ENCODE measurements at regions not wholly inside any gene's neighbourhood (a gene's known extent, or its start where the extent isn't known, plus 50 kb on each side); places are given as distances from the start of the nearest gene placed in this dataset.
A peak's percentile ranks its signal among the peaks of the same experiment; 100 is the strongest.

- no peak for DNase-seq
Measured at GRCh38 chr22:48749555-48750227, 1078.0 kb downstream of the BRD1 start.

DNA sequence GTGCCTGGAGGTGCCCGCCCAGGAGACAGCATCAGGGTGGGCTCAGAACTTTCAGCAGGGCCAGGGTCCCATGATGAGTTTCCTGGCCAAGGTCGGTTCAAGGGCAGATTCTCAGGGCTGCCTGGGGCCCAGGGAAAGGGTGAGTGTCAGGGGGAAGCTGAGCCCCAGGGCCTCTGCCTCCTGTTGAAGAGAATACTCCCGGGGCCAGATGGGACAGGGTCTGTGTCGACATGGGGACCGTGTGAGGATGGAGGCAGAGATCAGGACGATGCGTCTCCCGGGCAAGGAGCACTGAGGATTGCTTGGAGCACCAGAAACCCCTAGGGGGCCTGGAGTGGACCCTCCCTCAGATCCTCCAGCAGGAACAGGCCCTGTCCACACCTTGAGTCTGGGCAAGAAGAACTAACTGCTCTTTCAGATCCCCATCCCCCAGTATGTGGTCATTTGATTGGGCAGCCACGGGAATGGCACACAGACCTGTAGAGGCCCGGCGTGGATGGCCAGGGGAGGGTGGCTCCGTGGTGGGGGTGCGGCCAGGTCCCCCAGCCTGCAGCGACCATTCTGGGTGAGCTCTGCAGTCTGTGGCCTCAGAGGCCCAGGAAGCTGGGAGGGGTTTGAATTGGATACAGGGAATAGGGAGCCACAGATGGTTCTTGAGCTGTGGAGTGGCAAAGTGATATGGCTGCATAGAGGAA, 1078.7 kb downstream of the BRD1 start:
- no peak for DNase-seq

DNA sequence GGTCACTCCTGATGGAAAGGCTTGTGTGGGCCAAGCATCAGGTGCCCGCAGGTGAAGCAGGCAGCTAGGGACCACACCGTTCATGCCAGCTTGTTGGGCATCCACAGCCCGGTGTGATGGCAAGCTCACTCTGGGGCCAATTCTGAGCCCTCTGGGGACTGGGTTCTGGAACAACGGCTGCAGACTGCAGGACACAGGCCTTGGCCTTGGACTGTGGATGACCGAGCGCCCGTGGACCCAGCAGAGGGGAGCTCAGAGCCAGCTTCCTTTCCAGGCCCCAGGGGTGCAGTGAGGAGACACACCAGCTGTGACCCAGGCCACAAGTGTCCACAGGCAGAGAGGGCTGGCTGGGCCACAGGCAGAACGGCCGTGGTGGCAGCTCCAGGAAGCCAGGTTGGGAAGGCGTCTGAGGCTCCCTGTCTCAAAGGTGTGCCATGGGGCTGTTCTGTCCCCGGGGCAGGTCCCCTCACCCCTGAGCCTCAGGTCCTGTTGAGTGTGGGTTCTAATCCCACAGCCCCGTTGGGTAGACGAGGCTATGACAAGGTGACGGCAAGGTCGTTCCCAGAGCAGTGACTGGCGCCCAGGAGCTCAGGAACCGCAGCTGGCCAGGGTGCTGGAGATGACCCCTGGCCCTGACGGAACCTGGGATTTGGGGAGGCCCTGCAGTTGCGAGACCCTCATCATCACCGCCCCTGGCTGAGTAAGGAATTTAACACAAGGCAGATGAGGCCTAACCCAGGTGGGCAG, 1079.4 kb downstream of the BRD1 start:
- no peak for DNase-seq

GRCh38 chr22:48746789-48747425, 1080.8 kb downstream of the BRD1 start:
- no peak for DNase-seq

DNA sequence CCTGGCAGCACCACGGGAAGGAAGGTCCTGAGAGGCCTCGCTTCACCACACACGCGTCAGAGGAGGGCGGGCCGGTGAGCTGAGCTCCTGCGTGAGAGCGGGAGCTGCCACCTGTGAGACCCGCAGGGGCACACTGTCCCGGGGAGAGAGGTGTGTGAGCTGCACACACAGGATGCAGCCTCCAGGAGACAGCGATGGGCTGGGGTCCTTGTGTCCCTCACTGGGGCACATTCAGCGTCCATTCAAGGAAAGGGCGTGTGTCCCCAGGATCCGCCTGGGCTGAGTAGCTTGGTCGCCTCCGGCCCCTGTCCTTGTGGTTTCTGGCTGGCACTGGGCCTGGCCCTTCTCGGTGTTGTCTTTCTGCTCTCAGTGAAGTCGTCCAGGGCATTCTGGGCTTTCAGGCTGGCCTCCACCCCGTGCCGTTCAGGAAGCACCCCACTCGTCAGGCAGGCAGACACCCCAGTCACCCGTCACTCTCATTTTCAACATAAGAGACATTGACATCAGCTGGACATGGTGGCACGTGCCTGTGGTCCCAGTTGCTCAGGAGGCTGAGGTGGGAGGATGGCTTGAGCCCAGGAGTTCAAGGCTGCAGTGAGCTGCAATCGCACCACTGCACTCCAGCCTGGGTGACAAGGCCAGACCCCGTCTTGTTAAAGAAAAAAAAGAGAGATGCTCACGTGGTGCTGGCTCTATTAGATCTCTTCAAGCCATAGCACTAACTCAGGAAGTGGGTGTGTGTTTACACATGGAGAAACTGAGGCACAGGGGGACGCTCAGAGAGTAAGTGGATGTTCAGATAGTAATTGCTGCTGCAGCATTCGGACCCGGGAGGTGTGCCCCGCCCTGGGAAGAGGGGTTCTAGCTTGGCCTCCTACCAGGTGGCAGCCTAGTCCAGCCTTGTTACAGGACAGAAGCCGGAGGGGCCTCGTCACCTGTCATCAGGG, 1081.6 kb downstream of the BRD1 start:
- DNase-seq: no peak

DNA sequence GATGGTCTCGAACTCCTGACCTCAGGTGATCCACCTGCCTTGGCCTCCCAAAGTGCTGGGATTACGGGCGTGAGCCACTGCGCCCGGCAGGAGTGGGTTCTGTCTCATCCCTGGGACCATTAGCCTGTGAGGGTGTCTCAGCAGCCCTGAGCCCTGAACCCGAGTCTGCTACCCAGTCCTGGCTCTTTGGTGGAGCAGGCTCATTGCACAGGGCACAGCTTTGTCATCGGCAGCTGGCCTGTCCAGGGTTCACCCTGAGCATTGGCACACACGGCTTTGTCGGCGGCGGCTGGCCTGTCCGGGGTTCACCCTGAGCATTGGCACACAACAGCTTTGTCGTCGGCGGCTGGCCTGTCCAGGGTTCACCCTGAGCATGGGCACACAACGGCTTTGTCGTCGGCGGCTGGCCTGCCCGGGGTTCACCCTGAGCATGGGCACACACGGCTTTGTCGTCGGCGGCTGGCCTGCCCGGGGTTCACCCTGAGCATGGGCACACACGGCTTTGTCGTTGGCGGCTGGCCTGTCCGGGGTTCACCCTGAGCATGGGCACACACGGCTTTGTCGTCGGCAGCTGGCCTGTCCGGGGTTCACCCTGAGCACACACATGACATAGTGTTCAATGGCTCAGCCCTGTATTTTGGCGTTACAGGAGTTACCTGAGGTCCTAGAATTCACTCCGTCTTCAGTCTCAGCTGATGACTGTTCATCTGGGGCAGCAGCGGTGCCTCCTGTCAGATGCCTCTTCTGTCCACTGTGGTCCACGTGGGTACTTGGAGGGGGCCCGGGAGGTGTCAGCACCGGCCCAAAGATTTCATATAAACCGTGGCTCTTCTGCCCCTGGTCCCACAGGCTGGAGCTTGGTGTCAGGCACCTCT, 1082.5 kb downstream of the BRD1 start:
- peak in 1 of 51 donors; percentile 25 for DNase-seq

DNA sequence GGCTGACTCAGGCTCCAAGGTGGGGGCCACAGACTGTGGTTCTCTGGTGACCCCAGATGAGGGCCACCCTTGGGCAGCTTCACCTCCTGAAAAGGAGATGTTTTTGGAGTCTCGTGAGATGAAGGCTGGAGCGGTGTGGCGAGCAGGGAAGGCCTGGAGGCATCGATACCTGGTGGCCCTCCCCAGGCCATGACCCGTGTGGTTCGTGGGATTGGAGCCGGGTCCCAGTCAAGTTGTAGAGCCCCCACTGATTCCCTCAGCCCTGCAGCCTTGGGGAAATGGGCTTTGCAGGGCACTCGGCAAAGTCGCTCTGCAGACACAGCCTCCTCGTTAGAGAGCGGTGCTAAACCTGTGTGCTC, 1083.4 kb downstream of the BRD1 start:
- no peak for DNase-seq

DNA sequence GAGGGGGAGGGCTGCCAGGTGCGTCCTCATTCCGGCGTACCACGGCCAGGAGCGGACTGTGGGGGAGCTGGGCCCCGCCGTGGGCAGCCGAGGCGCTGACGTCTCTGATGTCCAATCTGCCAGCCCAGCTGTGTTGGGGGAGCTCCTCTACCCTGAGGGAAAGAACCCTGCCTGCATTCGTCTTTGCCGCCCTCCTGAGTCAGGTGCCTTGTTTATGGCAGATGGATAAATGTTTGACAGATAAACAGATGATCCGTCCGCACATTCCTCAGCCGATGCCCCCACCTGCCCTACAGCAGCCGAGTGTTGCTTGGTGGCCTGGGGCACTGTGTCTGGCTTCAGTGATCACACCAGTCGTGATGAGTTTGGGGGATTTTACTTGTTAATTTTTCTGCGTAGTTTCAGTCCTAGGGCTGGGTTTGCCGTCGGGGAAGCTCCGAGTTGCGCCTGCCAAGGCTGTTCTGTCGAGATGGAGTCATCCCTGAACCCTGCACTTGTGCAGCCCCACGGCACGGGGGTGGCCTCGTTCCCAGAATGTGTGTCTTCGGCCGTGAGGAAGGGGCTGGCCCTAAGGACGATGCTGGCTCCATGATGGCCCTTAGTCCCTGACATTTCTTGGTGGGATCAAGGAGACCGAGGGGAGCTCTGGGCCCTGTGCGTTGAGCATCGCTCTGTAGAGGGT, 1083.9 kb downstream of the BRD1 start:
- no peak for DNase-seq

- no peak for DNase-seq
Measured at GRCh38 chr22:48742556-48743343, 1084.9 kb downstream of the BRD1 start.

- no peak for DNase-seq
Measured at GRCh38 chr22:48742191-48742555, 1085.5 kb downstream of the BRD1 start.

GRCh38 chr22:48741540-48741939, 1086.1 kb downstream of the BRD1 start:
- no peak for DNase-seq

DNA sequence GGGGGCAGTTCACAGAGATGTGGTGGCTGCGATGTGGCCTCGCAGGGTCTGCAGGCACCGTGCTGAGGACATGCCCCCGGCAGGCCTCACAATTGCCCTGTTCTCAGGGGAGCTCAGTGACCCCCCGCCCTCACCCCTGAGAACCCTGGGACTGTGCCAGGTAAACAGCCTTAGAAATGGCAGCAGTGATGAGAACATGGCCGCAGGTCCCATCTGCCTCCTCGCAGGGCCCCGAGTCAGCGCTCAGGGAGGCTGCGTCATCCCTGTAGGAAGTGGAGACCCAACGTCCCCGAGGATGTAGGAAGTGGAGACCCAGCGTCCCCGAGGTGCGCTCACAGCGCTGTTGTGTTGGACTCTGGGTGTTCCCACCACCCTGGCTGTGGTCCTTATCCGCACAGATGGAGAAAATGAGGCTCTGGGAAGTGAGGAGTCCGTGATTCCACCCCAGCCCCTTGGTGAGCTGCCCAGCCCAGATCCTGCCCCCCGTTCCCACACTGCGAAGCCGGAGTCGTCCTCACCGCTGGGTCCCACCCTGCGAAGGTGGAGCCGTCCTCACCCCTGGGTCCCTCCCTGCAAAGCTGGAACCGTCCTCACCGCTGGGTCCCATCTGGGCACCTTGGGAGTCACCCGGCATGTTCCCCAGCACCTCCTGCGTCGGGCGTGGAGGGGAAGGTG, 1086.8 kb downstream of the BRD1 start:
- DNase-seq: no peak

GRCh38 chr22:48740086-48740730, 1087.5 kb downstream of the BRD1 start:
- no peak for DNase-seq

DNA sequence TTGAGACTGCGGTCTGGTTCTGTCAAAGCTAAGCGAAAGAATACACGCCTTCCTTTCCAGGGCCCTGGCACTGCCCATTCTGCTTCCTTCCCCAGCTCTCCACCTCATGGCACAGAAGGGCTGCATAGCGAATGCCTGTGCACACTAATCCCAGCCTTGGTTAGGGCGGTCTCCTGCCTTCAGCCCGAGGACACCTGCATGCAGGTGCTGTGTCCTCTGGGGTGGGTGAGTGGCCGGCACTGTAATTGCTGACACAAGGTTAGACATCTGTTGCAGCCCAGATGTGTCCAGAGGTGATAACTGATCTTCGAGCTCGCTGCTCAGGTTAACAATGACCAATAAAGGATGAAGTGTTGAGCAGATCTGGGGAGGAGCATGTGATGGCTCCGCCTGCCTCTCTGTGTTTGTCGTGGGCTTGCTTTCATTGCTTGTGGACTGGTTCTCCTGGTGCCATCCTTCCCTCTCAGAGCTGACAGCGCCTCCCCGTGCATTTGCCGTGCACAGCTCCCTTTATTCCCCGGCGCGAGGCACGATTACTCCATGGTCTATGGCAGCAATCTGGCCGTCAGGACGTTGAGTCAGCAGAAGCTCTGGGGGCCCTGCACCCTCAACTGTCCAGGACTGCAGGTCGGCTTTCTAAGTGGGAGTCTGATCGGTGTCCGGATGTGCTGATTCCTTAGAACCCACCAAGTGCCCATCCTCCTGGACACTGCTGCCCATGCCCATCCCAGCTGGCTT, 1088.2 kb downstream of the BRD1 start:
- no peak for DNase-seq

DNA sequence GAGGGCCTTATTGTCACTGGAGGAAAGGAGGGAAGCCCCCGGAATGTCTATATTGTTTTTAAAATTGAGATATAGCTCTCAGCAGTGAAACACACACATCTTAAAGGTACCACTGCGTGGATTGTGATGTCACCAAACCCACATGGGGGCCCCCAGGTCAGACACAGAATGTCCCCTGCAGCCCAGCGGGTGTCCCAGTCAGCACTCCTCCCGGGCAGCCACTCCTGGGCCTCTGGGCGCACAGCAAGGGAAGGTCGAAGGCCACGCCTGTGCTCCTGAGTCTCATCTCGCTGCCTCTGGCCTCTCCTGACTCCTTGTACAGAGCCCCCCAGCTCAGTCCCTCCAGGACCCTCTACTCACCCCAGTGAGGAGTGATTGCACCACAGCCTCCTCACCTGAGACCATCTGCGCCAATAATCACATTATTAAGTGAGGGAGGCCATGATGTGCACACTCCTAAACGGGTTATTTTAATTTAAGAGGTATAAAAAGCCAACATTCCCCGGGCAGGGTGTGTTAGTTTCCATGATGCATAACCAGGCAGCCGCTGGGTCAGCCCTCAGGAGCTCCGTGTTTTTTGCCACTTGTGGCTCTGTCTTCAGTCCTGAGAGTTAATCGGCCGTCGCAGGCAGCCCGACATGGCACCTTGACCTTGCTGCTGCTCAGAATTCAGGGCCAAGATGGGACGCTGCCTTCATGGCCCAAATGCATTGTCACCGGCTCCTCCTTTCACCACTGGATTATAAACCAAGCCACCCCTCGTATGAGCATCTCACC, 1089.3 kb downstream of the BRD1 start:
- DNase-seq: no peak

Measured in hypothalamus (tissue), 51 donors.